WTC11 (cell line): ENCODE measurements at regions not wholly inside any gene's neighbourhood (a gene's known extent, or its start where the extent isn't known, plus 50 kb on each side); places are given as distances from the start of the nearest gene placed in this dataset.

Experiments
- GABPB1 ChIP-seq: sonication (generic); formaldehyde crosslinking; IDR thresholded peaks from 2 replicates; pipeline ENCODE4 v1.8.1; 2023; ENCODE audit warnings: mild to moderate bottlenecking, missing genetic modification reagents
- TCF7 ChIP-seq: sonication (generic); formaldehyde crosslinking; IDR thresholded peaks from 2 replicates; pipeline ENCODE4 v1.8.0; 2022; ENCODE audit warnings: mild to moderate bottlenecking, low read depth, missing genetic modification reagents, moderate library complexity
- ZNF317 ChIP-seq: sonication (generic); formaldehyde crosslinking; IDR thresholded peaks from 2 replicates; pipeline ENCODE4 v1.8.1; 2023; ENCODE audit warnings: low read depth, mild to moderate bottlenecking, moderate library complexity, missing genetic modification reagents, borderline replicate concordance
- ZNF423 ChIP-seq: fragments of 250-450 bp; sonication (Bioruptor Pico); IDR thresholded peaks from 2 replicates; pipeline ENCODE4 v2.1.2; 2022; ENCODE audit warnings: mild to moderate bottlenecking, moderate library complexity
- ZNF512 ChIP-seq: sonication (generic); formaldehyde crosslinking; IDR thresholded peaks from 2 replicates; pipeline ENCODE4 v1.8.1; 2022; ENCODE audit warnings: missing genetic modification reagents, borderline replicate concordance
- TF ChIP-seq, protein P1 (sequence below): fragments of 200-600 bp; IDR thresholded peaks from 2 replicates; pipeline ENCODE4 v1.8.0; 2022; ENCODE audit warnings: antibody characterized with exemption
- TF ChIP-seq, protein P2 (sequence below): sonication (generic); formaldehyde crosslinking; IDR thresholded peaks from 2 replicates; pipeline ENCODE4 v1.8.0; 2022; ENCODE audit warnings: missing genetic modification reagents
- TF ChIP-seq, protein P3 (sequence below): sonication (generic); formaldehyde crosslinking; conservative IDR thresholded peaks from 2 replicates; pipeline ENCODE4 v1.8.1; 2023; ENCODE audit warnings: mild to moderate bottlenecking, low read depth, missing genetic modification reagents, moderate library complexity
- TF ChIP-seq, protein P4 (sequence below): sonication (generic); formaldehyde crosslinking; IDR thresholded peaks from 2 replicates; pipeline ENCODE4 v1.8.1; 2023; ENCODE audit warnings: mild to moderate bottlenecking, missing genetic modification reagents, moderate library complexity

GRCh38 chr16:76199681-76200220 is 77.5 kb upstream of the CNTNAP4 start:
- TF ChIP-seq, protein P1, sequence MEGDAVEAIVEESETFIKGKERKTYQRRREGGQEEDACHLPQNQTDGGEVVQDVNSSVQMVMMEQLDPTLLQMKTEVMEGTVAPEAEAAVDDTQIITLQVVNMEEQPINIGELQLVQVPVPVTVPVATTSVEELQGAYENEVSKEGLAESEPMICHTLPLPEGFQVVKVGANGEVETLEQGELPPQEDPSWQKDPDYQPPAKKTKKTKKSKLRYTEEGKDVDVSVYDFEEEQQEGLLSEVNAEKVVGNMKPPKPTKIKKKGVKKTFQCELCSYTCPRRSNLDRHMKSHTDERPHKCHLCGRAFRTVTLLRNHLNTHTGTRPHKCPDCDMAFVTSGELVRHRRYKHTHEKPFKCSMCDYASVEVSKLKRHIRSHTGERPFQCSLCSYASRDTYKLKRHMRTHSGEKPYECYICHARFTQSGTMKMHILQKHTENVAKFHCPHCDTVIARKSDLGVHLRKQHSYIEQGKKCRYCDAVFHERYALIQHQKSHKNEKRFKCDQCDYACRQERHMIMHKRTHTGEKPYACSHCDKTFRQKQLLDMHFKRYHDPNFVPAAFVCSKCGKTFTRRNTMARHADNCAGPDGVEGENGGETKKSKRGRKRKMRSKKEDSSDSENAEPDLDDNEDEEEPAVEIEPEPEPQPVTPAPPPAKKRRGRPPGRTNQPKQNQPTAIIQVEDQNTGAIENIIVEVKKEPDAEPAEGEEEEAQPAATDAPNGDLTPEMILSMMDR, result no peak
- no peak for TF ChIP-seq ZNF512 (CRISPR knock-in tag)
- no peak for TF ChIP-seq GABPB1
- no peak for TF ChIP-seq ZNF317 (CRISPR knock-in tag)
- no peak for TF ChIP-seq ZNF423
- TF ChIP-seq, protein P2, sequence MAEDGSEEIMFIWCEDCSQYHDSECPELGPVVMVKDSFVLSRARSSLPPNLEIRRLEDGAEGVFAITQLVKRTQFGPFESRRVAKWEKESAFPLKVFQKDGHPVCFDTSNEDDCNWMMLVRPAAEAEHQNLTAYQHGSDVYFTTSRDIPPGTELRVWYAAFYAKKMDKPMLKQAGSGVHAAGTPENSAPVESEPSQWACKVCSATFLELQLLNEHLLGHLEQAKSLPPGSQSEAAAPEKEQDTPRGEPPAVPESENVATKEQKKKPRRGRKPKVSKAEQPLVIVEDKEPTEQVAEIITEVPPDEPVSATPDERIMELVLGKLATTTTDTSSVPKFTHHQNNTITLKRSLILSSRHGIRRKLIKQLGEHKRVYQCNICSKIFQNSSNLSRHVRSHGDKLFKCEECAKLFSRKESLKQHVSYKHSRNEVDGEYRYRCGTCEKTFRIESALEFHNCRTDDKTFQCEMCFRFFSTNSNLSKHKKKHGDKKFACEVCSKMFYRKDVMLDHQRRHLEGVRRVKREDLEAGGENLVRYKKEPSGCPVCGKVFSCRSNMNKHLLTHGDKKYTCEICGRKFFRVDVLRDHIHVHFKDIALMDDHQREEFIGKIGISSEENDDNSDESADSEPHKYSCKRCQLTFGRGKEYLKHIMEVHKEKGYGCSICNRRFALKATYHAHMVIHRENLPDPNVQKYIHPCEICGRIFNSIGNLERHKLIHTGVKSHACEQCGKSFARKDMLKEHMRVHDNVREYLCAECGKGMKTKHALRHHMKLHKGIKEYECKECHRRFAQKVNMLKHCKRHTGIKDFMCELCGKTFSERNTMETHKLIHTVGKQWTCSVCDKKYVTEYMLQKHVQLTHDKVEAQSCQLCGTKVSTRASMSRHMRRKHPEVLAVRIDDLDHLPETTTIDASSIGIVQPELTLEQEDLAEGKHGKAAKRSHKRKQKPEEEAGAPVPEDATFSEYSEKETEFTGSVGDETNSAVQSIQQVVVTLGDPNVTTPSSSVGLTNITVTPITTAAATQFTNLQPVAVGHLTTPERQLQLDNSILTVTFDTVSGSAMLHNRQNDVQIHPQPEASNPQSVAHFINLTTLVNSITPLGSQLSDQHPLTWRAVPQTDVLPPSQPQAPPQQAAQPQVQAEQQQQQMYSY (CRISPR knock-in tag), result no peak
- no peak for TF ChIP-seq TCF7
- TF ChIP-seq, protein P3, sequence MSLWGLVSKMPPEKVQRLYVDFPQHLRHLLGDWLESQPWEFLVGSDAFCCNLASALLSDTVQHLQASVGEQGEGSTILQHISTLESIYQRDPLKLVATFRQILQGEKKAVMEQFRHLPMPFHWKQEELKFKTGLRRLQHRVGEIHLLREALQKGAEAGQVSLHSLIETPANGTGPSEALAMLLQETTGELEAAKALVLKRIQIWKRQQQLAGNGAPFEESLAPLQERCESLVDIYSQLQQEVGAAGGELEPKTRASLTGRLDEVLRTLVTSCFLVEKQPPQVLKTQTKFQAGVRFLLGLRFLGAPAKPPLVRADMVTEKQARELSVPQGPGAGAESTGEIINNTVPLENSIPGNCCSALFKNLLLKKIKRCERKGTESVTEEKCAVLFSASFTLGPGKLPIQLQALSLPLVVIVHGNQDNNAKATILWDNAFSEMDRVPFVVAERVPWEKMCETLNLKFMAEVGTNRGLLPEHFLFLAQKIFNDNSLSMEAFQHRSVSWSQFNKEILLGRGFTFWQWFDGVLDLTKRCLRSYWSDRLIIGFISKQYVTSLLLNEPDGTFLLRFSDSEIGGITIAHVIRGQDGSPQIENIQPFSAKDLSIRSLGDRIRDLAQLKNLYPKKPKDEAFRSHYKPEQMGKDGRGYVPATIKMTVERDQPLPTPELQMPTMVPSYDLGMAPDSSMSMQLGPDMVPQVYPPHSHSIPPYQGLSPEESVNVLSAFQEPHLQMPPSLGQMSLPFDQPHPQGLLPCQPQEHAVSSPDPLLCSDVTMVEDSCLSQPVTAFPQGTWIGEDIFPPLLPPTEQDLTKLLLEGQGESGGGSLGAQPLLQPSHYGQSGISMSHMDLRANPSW, result no peak
- TF ChIP-seq, protein P4, sequence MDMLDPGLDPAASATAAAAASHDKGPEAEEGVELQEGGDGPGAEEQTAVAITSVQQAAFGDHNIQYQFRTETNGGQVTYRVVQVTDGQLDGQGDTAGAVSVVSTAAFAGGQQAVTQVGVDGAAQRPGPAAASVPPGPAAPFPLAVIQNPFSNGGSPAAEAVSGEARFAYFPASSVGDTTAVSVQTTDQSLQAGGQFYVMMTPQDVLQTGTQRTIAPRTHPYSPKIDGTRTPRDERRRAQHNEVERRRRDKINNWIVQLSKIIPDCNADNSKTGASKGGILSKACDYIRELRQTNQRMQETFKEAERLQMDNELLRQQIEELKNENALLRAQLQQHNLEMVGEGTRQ (CRISPR knock-in tag), result no peak
